K562 (cell line): ENCODE measurements at regions not wholly inside any gene's neighbourhood (a gene's known extent, or its start where the extent isn't known, plus 50 kb on each side); places are given as distances from the start of the nearest gene placed in this dataset.

Experiments used
- ATAC-seq: fragments of 200-7000 bp; cut with Tn5 transposase; 3 replicates; pipeline ENCODE4 v1.9.1; 2020; ENCODE audit warnings: moderate library complexity
- BruUV-seq: library from RNA; stranded (reverse); fragments of 400-500 nt; replicated peaks from 2 replicates; lab custom pipeline; 2021; lab: Mats Ljungman, UMichigan
- CTCF ChIA-PET: fragments of 300-600 bp; formaldehyde crosslinking; extraction: SDS; loops from one replicate; lab custom pipeline; 2021; ENCODE audit warnings: low intra/inter-chr PET ratio; lab: Yijun Ruan, JAX
- POLR2A ChIA-PET: fragments of 300-600, 350-650 bp; sonication (Branson Sonifier 250); formaldehyde crosslinking; extraction: SDS; loops from one replicate; lab custom pipeline; 2021; ENCODE audit warnings: antibody characterized with exemption, inconsistent platforms; lab: Yijun Ruan, JAX
- DNase-seq, 4 experiments: peaks; one replicate each; pipeline versions ENCODE4 v3.0.0 to v3.0.0-alpha.2; 2011 to 2018; ENCODE audit warnings: low spot score in 3 of 4, mixed read lengths in 3 of 4; ENCODE audit errors: extremely low read depth in 1 of 4
- FAIRE-seq: peaks from 2 replicates; lab custom pipeline; 2011; peaks lifted over from hg19 to GRCh38; lab: Jason Lieb, UNC
- H2AFZ ChIP-seq: 2 replicates; pipeline ENCODE4 v1.6.0; 2011; ENCODE audit warnings: low read depth, low read length, control low read depth, inconsistent platforms
- H3K27ac ChIP-seq: fragments of 200-600 bp; 3 replicates; pipeline ENCODE4 v1.8.0; 2011; ENCODE audit warnings: low read depth, mild to moderate bottlenecking, control low read depth, inconsistent platforms, low read length, moderate library complexity, mixed read lengths; ENCODE audit errors: extremely low read depth
- H3K27me3 ChIP-seq, 2 experiments: fragments of 300-600 bp in 1 of 2; 2 replicates in 1 of 2; 3 replicates in 1 of 2; pipeline versions ENCODE4 v1.6.0 to v1.8.0; 2011; ENCODE audit warnings: inconsistent platforms in 2 of 2, low read length in 2 of 2, mild to moderate bottlenecking in 1 of 2, mixed read lengths in 1 of 2, moderate library complexity in 1 of 2; ENCODE audit not compliant: control insufficient read depth in 2 of 2, insufficient read depth in 2 of 2
- H3K36me3 ChIP-seq: fragments of 300-600 bp; 3 replicates; pipeline ENCODE4 v1.8.0; 2011; ENCODE audit warnings: mild to moderate bottlenecking, low read length, inconsistent platforms; ENCODE audit not compliant: control insufficient read depth, insufficient read depth
- H3K4me1 ChIP-seq, 2 experiments: fragments of 200-600 bp in 1 of 2; replicated peaks in 1 of 2; 2 replicates in 1 of 2; 3 replicates in 1 of 2; pipeline versions ENCODE4 v1.5.1 to v1.8.0; 2011; ENCODE audit warnings: inconsistent platforms in 2 of 2, low read length in 2 of 2, mild to moderate bottlenecking in 1 of 2, mixed read lengths in 1 of 2, moderate library complexity in 1 of 2; ENCODE audit not compliant: control insufficient read depth in 2 of 2, insufficient read depth in 2 of 2
- H3K4me2 ChIP-seq: 2 replicates; pipeline ENCODE4 v1.6.1; 2011; ENCODE audit warnings: low read length, control low read depth, inconsistent platforms, mixed read lengths; ENCODE audit not compliant: insufficient read depth
- H3K4me3 ChIP-seq: fragments of 200-600 bp; sonication (generic), shearing (Covaris generic); 2 replicates; pipeline ENCODE4 v1.5.1; 2016; ENCODE audit warnings: control low read depth, inconsistent platforms
- H3K79me2 ChIP-seq: fragments of 200-600 bp; 3 replicates; pipeline ENCODE4 v1.8.0; 2011; ENCODE audit warnings: low read length, inconsistent platforms; ENCODE audit not compliant: control insufficient read depth, insufficient read depth
- H3K9ac ChIP-seq, 2 experiments: 2 replicates each; pipeline versions ENCODE4 v1.6.0 to v1.6.1; 2011; ENCODE audit warnings: low read depth in 2 of 2, low read length in 2 of 2, control low read depth in 1 of 2, inconsistent platforms in 1 of 2, mild to moderate bottlenecking in 1 of 2, mixed read lengths in 1 of 2; ENCODE audit not compliant: insufficient read depth in 1 of 2
- H3K9me1 ChIP-seq: one replicate; pipeline ENCODE4 v1.6.0; 2011; ENCODE audit warnings: inconsistent platforms, mild to moderate bottlenecking, low read length, moderate library complexity; ENCODE audit not compliant: control insufficient read depth, insufficient read depth
- H3K9me3 ChIP-seq: replicated peaks from 2 replicates; pipeline ENCODE4 v1.5.1; 2011; ENCODE audit warnings: low read depth, low read length, inconsistent platforms; ENCODE audit not compliant: control insufficient read depth, insufficient read depth
- H4K20me1 ChIP-seq: replicated peaks from 2 replicates; pipeline ENCODE4 v1.6.1; 2011; ENCODE audit warnings: low read length, inconsistent platforms, mixed read lengths; ENCODE audit not compliant: control insufficient read depth, insufficient read depth
- MAFG ChIP-seq: fragments of 450-650 bp; conservative IDR thresholded peaks from 2 replicates; pipeline ENCODE4 v1.6.1; 2016; ENCODE audit warnings: missing genetic modification characterization, missing compliant biosample characterization
- RAD21 ChIP-seq, 2 experiments: fragments of 250-450 bp in 1 of 2; fragments of 450-650 bp in 1 of 2; sonication (Bioruptor Pico) in 1 of 2; formaldehyde crosslinking in 1 of 2; IDR thresholded peaks in 1 of 2; conservative IDR thresholded peaks in 1 of 2; 2 replicates each; pipeline versions ENCODE4 v1.4.0 to v1.8.0; 2020 to 2022; ENCODE audit warnings: mild to moderate bottlenecking in 2 of 2, moderate library complexity in 1 of 2
- WGBS: fragments of 100-300 bp; shearing (Covaris generic); methylation state at CpG from one replicate; pipeline ENCODE4 v1.1.6; 2016; ENCODE audit warnings: low coverage, mixed read lengths; ENCODE audit not compliant: insufficient coverage; ENCODE audit errors: missing lambda C conversion rate; 5-methylcytosine and 5-hydroxymethylcytosine counted together
- in situ Hi-C: fragments of 300-500 bp; cut with MboI; formaldehyde crosslinking; loops from 4 replicates; pipeline ENCODE4 v1.15.0; 2018; ENCODE audit warnings: inconsistent platforms, mixed read lengths
- intact Hi-C: fragments of 100-400 bp; cut with micrococcal nuclease; formaldehyde crosslinking; loops from 2 replicates; pipeline ENCODE4 v1.14.2; 2022
- TF ChIP-seq, protein P1 (sequence below): IDR thresholded peaks from 2 replicates; pipeline ENCODE4 v1.6.1; 2011; ENCODE audit warnings: borderline replicate concordance, low read depth, mild to moderate bottlenecking, moderate library complexity, low read length; ENCODE audit not compliant: insufficient read depth, poor library complexity, severe bottlenecking
- TF ChIP-seq, protein P2 (sequence below), 3 experiments: IDR thresholded peaks in 2 of 3; conservative IDR thresholded peaks in 1 of 3; 2 replicates each; pipeline ENCODE4 v1.5.1; 2011 to 2012; ENCODE audit warnings: low read length in 3 of 3, mild to moderate bottlenecking in 3 of 3, control low read depth in 2 of 3, improper control_type of control experiment in 1 of 3, inconsistent platforms in 1 of 3, low read depth in 1 of 3, mixed read lengths in 1 of 3, moderate library complexity in 1 of 3; ENCODE audit not compliant: insufficient read depth in 2 of 3

DNA sequence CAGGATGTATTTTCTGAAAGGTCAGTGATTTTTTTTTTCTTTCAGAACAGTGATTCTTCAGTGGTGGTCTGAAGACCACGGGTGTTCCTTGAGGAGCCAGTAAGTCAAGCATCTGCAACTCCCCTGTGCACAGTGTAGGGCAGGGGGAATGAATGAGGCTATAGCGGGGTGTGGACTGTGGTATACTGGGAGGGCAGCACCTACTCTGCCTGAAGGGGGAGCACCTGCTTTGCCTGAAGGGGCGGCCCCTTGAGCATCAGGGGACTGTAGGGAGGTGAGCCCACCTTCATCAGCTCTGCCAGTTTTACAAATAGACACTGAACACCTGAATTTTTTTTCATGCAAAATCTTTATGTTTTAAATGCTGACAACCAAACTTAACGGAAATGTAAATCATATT lies 77.5 kb upstream of the RIPOR2 start:
- TF ChIP-seq, protein P1, sequence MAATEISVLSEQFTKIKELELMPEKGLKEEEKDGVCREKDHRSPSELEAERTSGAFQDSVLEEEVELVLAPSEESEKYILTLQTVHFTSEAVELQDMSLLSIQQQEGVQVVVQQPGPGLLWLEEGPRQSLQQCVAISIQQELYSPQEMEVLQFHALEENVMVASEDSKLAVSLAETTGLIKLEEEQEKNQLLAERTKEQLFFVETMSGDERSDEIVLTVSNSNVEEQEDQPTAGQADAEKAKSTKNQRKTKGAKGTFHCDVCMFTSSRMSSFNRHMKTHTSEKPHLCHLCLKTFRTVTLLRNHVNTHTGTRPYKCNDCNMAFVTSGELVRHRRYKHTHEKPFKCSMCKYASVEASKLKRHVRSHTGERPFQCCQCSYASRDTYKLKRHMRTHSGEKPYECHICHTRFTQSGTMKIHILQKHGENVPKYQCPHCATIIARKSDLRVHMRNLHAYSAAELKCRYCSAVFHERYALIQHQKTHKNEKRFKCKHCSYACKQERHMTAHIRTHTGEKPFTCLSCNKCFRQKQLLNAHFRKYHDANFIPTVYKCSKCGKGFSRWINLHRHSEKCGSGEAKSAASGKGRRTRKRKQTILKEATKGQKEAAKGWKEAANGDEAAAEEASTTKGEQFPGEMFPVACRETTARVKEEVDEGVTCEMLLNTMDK, result peak; percentile 39
- no peak for TF ChIP-seq MAFG (tag)
- TF ChIP-seq RAD21 (CRISPR knock-in tag; conservative IDR thresholded peaks at IDR 0.05 in 1 of 2, IDR thresholded peaks at IDR 0.05 in 1 of 2), result peak in 1 of 2 experiments; percentile 43; a peak in 1 of 4 replicates
- TF ChIP-seq, protein P2, sequence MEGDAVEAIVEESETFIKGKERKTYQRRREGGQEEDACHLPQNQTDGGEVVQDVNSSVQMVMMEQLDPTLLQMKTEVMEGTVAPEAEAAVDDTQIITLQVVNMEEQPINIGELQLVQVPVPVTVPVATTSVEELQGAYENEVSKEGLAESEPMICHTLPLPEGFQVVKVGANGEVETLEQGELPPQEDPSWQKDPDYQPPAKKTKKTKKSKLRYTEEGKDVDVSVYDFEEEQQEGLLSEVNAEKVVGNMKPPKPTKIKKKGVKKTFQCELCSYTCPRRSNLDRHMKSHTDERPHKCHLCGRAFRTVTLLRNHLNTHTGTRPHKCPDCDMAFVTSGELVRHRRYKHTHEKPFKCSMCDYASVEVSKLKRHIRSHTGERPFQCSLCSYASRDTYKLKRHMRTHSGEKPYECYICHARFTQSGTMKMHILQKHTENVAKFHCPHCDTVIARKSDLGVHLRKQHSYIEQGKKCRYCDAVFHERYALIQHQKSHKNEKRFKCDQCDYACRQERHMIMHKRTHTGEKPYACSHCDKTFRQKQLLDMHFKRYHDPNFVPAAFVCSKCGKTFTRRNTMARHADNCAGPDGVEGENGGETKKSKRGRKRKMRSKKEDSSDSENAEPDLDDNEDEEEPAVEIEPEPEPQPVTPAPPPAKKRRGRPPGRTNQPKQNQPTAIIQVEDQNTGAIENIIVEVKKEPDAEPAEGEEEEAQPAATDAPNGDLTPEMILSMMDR (IDR thresholded peaks at IDR 0.05 in 2 of 3, conservative IDR thresholded peaks at IDR 0.05 in 1 of 3; ENCODE audit: insufficient read depth in 2 of 3, low read depth in 1 of 3, low read length in 3 of 3), result peak; percentile 37 to 59 (median 42); a peak in 4 of 6 replicates
- intact Hi-C loops, result no loop called here
- Histone ChIP-seq H3K27me3 (peaks cover 0 to 13% of the 10 kb centered on the region in 2 experiments; a peak in 1 of 5 replicates), H3K4me1 (no peaks in the 10 kb centered on the region; a peak in 1 of 5 replicates), H3K79me2 (no peaks in the 10 kb centered on the region), H2AFZ (no peak overlapping the region), H3K4me2 (no peak overlapping the region), H3K9me3 (no peaks in the 10 kb centered on the region), H3K27ac (no peak overlapping the region), H3K36me3 (no peaks in the 10 kb centered on the region), H3K9ac (no peak overlapping the region), H4K20me1 (no peaks in the 10 kb centered on the region), H3K9me1 (no peaks in the 10 kb centered on the region), H3K4me3 (no peak overlapping the region)
- ATAC-seq, result peak; percentile 90
- in situ Hi-C loops, result no loop called here
- BruUV-seq, result no TSS peak
- ChIA-PET POLR2A (no interaction called here), CTCF (interaction anchor here (0.7 kb wide), 1 partner anchor 57 kb away, joined by 3 read pairs; no protein-coding TSS in a partner anchor)
- WGBS, result 4% methylated on average over 4 of the region's 4 CpGs
- no peak for FAIRE-seq
- DNase-seq, result peak in 2 of 4 experiments; percentile 18 to 30
